ENCODE measurements at regions not wholly inside any gene's neighbourhood (a gene's known extent, or its start where the extent isn't known, plus 50 kb on each side); places are given as distances from the start of the nearest gene placed in this dataset.
"Not testable (repeated sequence)": the region's sequence is repeated elsewhere in the genome, so short reads cannot be mapped to it uniquely, and the experiment has no call there.

- TF ChIP-seq CTCF (IDR thresholded peaks at IDR 0.05; ENCODE audit: poor library complexity, severe bottlenecking); POLR2AphosphoS5 (IDR thresholded peaks at IDR 0.05): not testable (repeated sequence)
Measured at GRCh38 chr5:116867825-116868224, 293.2 kb upstream of the SEMA6A start.
